GM19043 (cell line): ENCODE measurements at regions not wholly inside any gene's neighbourhood (a gene's known extent, or its start where the extent isn't known, plus 50 kb on each side); places are given as distances from the start of the nearest gene placed in this dataset.

Experiments used
- ATAC-seq: cut with Tn5 transposase; IDR thresholded peaks from one replicate; pipeline ENCODE4 v1.9.1; 2021; ENCODE audit warnings: low read depth; ENCODE audit not compliant: unreplicated experiment

GRCh38 chr2:219692521-219692920, 65.1 kb downstream of the SLC4A3 start:
- ATAC-seq = no peak

GRCh38 chr2:219695145-219695709, 67.8 kb downstream of the SLC4A3 start:
- no peak for ATAC-seq

- no peak for ATAC-seq
Measured at GRCh38 chr2:219697811-219698747, 70.6 kb downstream of the SLC4A3 start.

- no peak for ATAC-seq
Measured at GRCh38 chr2:219698748-219699439, 71.5 kb downstream of the SLC4A3 start.

- no peak for ATAC-seq
Measured at GRCh38 chr2:219699440-219699821, 72.0 kb downstream of the SLC4A3 start.

GRCh38 chr2:219701847-219702634, 74.6 kb downstream of the SLC4A3 start:
- no peak for ATAC-seq

GRCh38 chr2:219702796-219703545, 75.5 kb downstream of the SLC4A3 start:
- ATAC-seq = no peak

GRCh38 chr2:219704878-219705277, 77.4 kb downstream of the SLC4A3 start:
- no peak for ATAC-seq

- ATAC-seq = no peak
Measured at GRCh38 chr2:219706823-219707281, 79.4 kb downstream of the SLC4A3 start.

GRCh38 chr2:219707496-219708285, 80.3 kb downstream of the SLC4A3 start:
- ATAC-seq = no peak

GRCh38 chr2:219709331-219709761, 81.9 kb downstream of the SLC4A3 start:
- no peak for ATAC-seq

GRCh38 chr2:219713110-219713509, 85.7 kb downstream of the SLC4A3 start:
- no peak for ATAC-seq

- ATAC-seq = no peak
Measured at GRCh38 chr2:219714681-219715400, 87.4 kb downstream of the SLC4A3 start.

- no peak for ATAC-seq
Measured at GRCh38 chr2:219718066-219718465, 90.6 kb downstream of the SLC4A3 start.

GRCh38 chr2:219719521-219719920, 92.1 kb downstream of the SLC4A3 start:
- no peak for ATAC-seq

GRCh38 chr2:219720956-219721355, 93.5 kb downstream of the SLC4A3 start:
- no peak for ATAC-seq

GRCh38 chr2:219722276-219722879, 94.9 kb downstream of the SLC4A3 start:
- no peak for ATAC-seq

GRCh38 chr2:219723311-219723710, 95.9 kb downstream of the SLC4A3 start:
- ATAC-seq = no peak
